Endothelial cell of umbilical vein (primary cell): ENCODE measurements at regions not wholly inside any gene's neighbourhood (a gene's known extent, or its start where the extent isn't known, plus 50 kb on each side); places are given as distances from the start of the nearest gene placed in this dataset.

ENCODE experiments used
- BruUV-seq: library from RNA; stranded (reverse); fragments of 400-500 nt; replicated peaks from 2 replicates; lab custom pipeline; 2021; lab: Mats Ljungman, UMichigan
- CTCF ChIA-PET: fragments of 300-600, 350-600 bp; sonication (Branson Sonifier 250); formaldehyde crosslinking; loops from one replicate; lab custom pipeline; 2021; ENCODE audit warnings: antibody characterized with exemption, inconsistent platforms; lab: Charles Lee
- POLR2A ChIA-PET: fragments of 300-600, 350-600 bp; sonication (Branson Sonifier 250); formaldehyde crosslinking; loops from one replicate; lab custom pipeline; 2021; ENCODE audit warnings: antibody characterized with exemption, inconsistent platforms; lab: Charles Lee
- DNase-seq: peaks from one replicate; pipeline ENCODE4 v3.0.0-alpha.2; 2011; ENCODE audit warnings: low read depth, low spot score
- FAIRE-seq: peaks from 2 replicates; lab custom pipeline; 2011; peaks lifted over from hg19 to GRCh38; lab: Jason Lieb, UNC
- H2AFZ ChIP-seq: 2 replicates; pipeline ENCODE4 v1.6.0; 2012; ENCODE audit warnings: low read depth, low read length, control low read depth, inconsistent platforms
- H3K27ac ChIP-seq: 2 replicates; pipeline ENCODE4 v1.5.1; 2011; ENCODE audit warnings: low read depth, mild to moderate bottlenecking, control low read depth, low read length, moderate library complexity; ENCODE audit not compliant: insufficient read depth
- H3K27me3 ChIP-seq, 2 experiments: 2 replicates each; pipeline versions ENCODE4 v1.6.0 to v1.6.1; 2011; ENCODE audit warnings: low read length in 2 of 2, mixed read lengths in 1 of 2; ENCODE audit not compliant: control insufficient read depth in 2 of 2, insufficient read depth in 2 of 2
- H3K36me3 ChIP-seq, 2 experiments: 2 replicates in 1 of 2; 3 replicates in 1 of 2; pipeline ENCODE4 v1.5.1; 2011; ENCODE audit warnings: low read length in 2 of 2, mild to moderate bottlenecking in 1 of 2, moderate library complexity in 1 of 2; ENCODE audit not compliant: control insufficient read depth in 2 of 2, insufficient read depth in 2 of 2; ENCODE audit errors: extremely low read depth in 1 of 2
- H3K4me1 ChIP-seq: 3 replicates; pipeline ENCODE4 v1.5.1; 2011; ENCODE audit warnings: mild to moderate bottlenecking, low read length; ENCODE audit not compliant: control insufficient read depth, insufficient read depth; ENCODE audit errors: extremely low read depth
- H3K4me2 ChIP-seq: 2 replicates; pipeline ENCODE4 v1.6.1; 2011; ENCODE audit warnings: low read length, control low read depth, mixed read lengths; ENCODE audit not compliant: insufficient read depth
- H3K4me3 ChIP-seq, 3 experiments: fragments of 200-600 bp in 1 of 3; sonication (generic), shearing (Covaris generic) in 1 of 3; replicated peaks in 1 of 3; 2 replicates each; pipeline ENCODE4 v1.5.1; 2011 to 2016; ENCODE audit warnings: control low read depth in 3 of 3, low read length in 3 of 3, mild to moderate bottlenecking in 2 of 3, inconsistent platforms in 1 of 3, low read depth in 1 of 3, moderate library complexity in 1 of 3; ENCODE audit not compliant: insufficient read depth in 1 of 3
- H3K79me2 ChIP-seq: 2 replicates; pipeline ENCODE4 v1.6.0; 2012; ENCODE audit warnings: low read length, inconsistent platforms; ENCODE audit not compliant: control insufficient read depth, insufficient read depth
- H3K9ac ChIP-seq: replicated peaks from 2 replicates; pipeline ENCODE3; 2011; ENCODE audit warnings: low read length, control low read depth; ENCODE audit not compliant: insufficient read depth; ENCODE audit errors: extremely low read depth
- H3K9me1 ChIP-seq: replicated peaks from 3 replicates; pipeline ENCODE4 v1.6.0; 2011; ENCODE audit warnings: mild to moderate bottlenecking, low read length; ENCODE audit not compliant: control insufficient read depth, insufficient read depth; ENCODE audit errors: extremely low read depth
- H3K9me3 ChIP-seq: replicated peaks from 2 replicates; pipeline ENCODE4 v1.5.1; 2012; ENCODE audit warnings: low read length, inconsistent platforms; ENCODE audit not compliant: control insufficient read depth, insufficient read depth
- H4K20me1 ChIP-seq: replicated peaks from 2 replicates; pipeline ENCODE3; 2011; ENCODE audit warnings: mild to moderate bottlenecking, low read length; ENCODE audit not compliant: control insufficient read depth, insufficient read depth; ENCODE audit errors: extremely low read depth
- EZH2 ChIP-seq: IDR thresholded peaks from 2 replicates; pipeline ENCODE4 v1.6.1; 2012; ENCODE audit warnings: borderline replicate concordance, low read depth, mild to moderate bottlenecking, moderate library complexity, low read length, inconsistent platforms; ENCODE audit not compliant: severe bottlenecking
- FOS ChIP-seq: IDR thresholded peaks from 2 replicates; pipeline ENCODE4 v1.6.1; 2011; ENCODE audit warnings: mild to moderate bottlenecking, low read length, moderate library complexity, borderline replicate concordance; ENCODE audit not compliant: insufficient read depth
- GATA2 ChIP-seq: IDR thresholded peaks from 2 replicates; pipeline ENCODE4 v1.7.0; 2011; ENCODE audit warnings: low read depth, mild to moderate bottlenecking, moderate library complexity, mixed read lengths, low read length; ENCODE audit not compliant: insufficient read length, insufficient read depth
- JUN ChIP-seq: IDR thresholded peaks from 2 replicates; pipeline ENCODE4 v1.6.1; 2011; ENCODE audit warnings: borderline replicate concordance, low read depth; ENCODE audit not compliant: insufficient read length, insufficient read depth
- MYC ChIP-seq: IDR thresholded peaks from one replicate; pipeline ENCODE4 v1.6.1; 2011; ENCODE audit warnings: mild to moderate bottlenecking, low read depth, low read length
- POLR2A ChIP-seq: IDR thresholded peaks from 2 replicates; pipeline ENCODE4 v1.6.1; 2012; ENCODE audit warnings: low read depth, mild to moderate bottlenecking, control low read depth, low read length
- POLR2AphosphoS5 ChIP-seq: IDR thresholded peaks from 2 replicates; pipeline ENCODE4 v1.6.1; 2012; ENCODE audit warnings: low read depth, mild to moderate bottlenecking, control low read depth, low read length, moderate library complexity; ENCODE audit not compliant: insufficient read depth
- dilution Hi-C: fragments of 300-500 bp; cut with MboI; formaldehyde crosslinking; loops from one replicate; pipeline ENCODE4 v1.15.0; 2019; ENCODE audit warnings: low sequenced_read_pairs; ENCODE audit not compliant: extremely low pct_ligation_motif_present
- intact Hi-C: fragments of 100-400 bp; cut with micrococcal nuclease; formaldehyde crosslinking; loops from one replicate; pipeline ENCODE4 v1.10.0; 2022
- TF ChIP-seq, protein P1 (sequence below): IDR thresholded peaks from 2 replicates; pipeline ENCODE4 v1.6.1; 2011; ENCODE audit not compliant: insufficient read depth, insufficient read length
- TF ChIP-seq, protein P2 (sequence below), 2 donors: IDR thresholded peaks; 1 replicate in 1 of 2; 2 replicates in 1 of 2; pipeline ENCODE4 v1.5.1; 2011; ENCODE audit warnings: low read length in 2 of 2, mild to moderate bottlenecking in 2 of 2, moderate library complexity in 2 of 2, control low read depth in 1 of 2, inconsistent platforms in 1 of 2, low read depth in 1 of 2; ENCODE audit not compliant: insufficient read depth in 1 of 2; ENCODE audit errors: extremely low read depth in 1 of 2

DNA sequence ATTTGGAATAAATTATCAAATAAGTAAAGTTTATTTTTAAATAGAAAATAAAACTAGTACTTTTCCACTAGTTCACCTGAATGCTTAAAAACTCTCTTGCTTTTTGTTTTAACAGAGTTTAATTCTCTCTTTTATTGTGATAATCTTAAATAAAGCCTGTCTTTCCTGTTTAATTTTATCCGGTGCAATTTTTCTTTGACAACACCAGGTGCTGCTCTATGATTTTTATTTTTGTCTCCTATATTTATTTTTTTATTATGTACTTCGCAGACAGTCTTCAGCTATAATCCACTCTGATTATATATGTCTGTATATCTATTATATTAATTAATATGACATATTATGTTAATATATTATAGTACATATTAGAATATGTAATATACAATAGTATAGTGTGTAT, 1293.0 kb upstream of the EPHA6 start:
- CTCF ChIA-PET = no interaction called here
- H3K9me3 ChIP-seq = no peaks in the 10 kb centered on the region
- BruUV-seq = no TSS peak

DNA sequence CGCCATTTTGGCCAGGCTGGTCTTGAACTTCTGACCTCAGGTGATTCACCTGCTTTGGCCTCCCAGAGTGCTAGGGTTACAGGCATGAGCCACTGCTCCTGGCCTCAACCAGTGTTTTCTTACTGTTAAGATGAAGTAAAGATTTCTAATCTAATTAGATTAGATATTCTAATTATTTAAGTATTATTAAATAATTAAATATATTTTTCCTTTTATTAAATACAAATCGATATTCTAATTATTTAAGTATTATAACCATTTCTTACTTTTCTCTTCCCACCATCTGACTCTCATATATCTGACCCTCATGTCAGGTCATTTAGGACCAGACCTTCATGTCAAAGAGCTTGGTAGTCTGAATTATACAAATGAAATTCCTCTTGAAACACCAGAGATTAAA, 1291.9 kb upstream of the EPHA6 start:
- no peak overlapping the region for H3K27ac ChIP-seq
- POLR2A ChIA-PET = no interaction called here
- no peaks in the 10 kb centered on the region for H3K79me2 ChIP-seq
- H3K4me1 ChIP-seq = no peaks in the 10 kb centered on the region
- no peaks in the 10 kb centered on the region for H3K9me3 ChIP-seq
- TF ChIP-seq, protein P1, sequence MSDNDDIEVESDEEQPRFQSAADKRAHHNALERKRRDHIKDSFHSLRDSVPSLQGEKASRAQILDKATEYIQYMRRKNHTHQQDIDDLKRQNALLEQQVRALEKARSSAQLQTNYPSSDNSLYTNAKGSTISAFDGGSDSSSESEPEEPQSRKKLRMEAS = no peak
- TF ChIP-seq, protein P2, sequence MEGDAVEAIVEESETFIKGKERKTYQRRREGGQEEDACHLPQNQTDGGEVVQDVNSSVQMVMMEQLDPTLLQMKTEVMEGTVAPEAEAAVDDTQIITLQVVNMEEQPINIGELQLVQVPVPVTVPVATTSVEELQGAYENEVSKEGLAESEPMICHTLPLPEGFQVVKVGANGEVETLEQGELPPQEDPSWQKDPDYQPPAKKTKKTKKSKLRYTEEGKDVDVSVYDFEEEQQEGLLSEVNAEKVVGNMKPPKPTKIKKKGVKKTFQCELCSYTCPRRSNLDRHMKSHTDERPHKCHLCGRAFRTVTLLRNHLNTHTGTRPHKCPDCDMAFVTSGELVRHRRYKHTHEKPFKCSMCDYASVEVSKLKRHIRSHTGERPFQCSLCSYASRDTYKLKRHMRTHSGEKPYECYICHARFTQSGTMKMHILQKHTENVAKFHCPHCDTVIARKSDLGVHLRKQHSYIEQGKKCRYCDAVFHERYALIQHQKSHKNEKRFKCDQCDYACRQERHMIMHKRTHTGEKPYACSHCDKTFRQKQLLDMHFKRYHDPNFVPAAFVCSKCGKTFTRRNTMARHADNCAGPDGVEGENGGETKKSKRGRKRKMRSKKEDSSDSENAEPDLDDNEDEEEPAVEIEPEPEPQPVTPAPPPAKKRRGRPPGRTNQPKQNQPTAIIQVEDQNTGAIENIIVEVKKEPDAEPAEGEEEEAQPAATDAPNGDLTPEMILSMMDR (IDR thresholded peaks at IDR 0.05; ENCODE audit: extremely low read depth in 1 of 2, insufficient read depth in 1 of 2, low read depth in 1 of 2, low read length in 2 of 2) = no peak
- TF ChIP-seq POLR2AphosphoS5 (no peak), FOS (no peak), JUN (no peak), POLR2A (no peak), GATA2 (no peak), MYC (no peak), EZH2 (no peak)
- dilution Hi-C loops = no loop called here
- no peaks in the 10 kb centered on the region for H3K27me3 ChIP-seq
- no peak overlapping the region for H3K4me2 ChIP-seq
- no peaks in the 10 kb centered on the region for H3K36me3 ChIP-seq
- H3K4me3 ChIP-seq = no peak overlapping the region
- H3K9ac ChIP-seq = no peak overlapping the region
- intact Hi-C loops = no loop called here
- H2AFZ ChIP-seq = no peak overlapping the region
- no peaks in the 10 kb centered on the region for H3K9me1 ChIP-seq
- no TSS peak for BruUV-seq
- DNase-seq (no peak), FAIRE-seq (no peak)
- CTCF ChIA-PET = no interaction called here
- no peaks in the 10 kb centered on the region for H4K20me1 ChIP-seq

More for the DNA sequence above, 1293.0 kb upstream of the EPHA6 start:
- no peak overlapping the region for H2AFZ ChIP-seq
- no peak overlapping the region for H3K27ac ChIP-seq
- no peak overlapping the region for H3K4me3 ChIP-seq
- H4K20me1 ChIP-seq = no peaks in the 10 kb centered on the region
- H3K4me1 ChIP-seq = no peaks in the 10 kb centered on the region
- TF ChIP-seq POLR2AphosphoS5 = no peak
- no peak for TF ChIP-seq MYC
- TF ChIP-seq GATA2 = no peak
- no peak for TF ChIP-seq FOS
- TF ChIP-seq EZH2 = no peak
- TF ChIP-seq, protein P1 = no peak
- TF ChIP-seq, protein P2 (IDR thresholded peaks at IDR 0.05; ENCODE audit: extremely low read depth in 1 of 2, insufficient read depth in 1 of 2, low read depth in 1 of 2, low read length in 2 of 2) = no peak
- H3K79me2 ChIP-seq = no peaks in the 10 kb centered on the region
- H3K4me2 ChIP-seq = no peak overlapping the region
- no peaks in the 10 kb centered on the region for H3K36me3 ChIP-seq
- DNase-seq (no peak), FAIRE-seq (no peak)
- H3K27me3 ChIP-seq = no peaks in the 10 kb centered on the region
- H3K9ac ChIP-seq = no peak overlapping the region
- intact Hi-C loops (no loop called here), dilution Hi-C loops (no loop called here)
- no peaks in the 10 kb centered on the region for H3K9me1 ChIP-seq
- POLR2A ChIA-PET = no interaction called here
